Fibroblast of lung (primary cell): ENCODE measurements at regions not wholly inside any gene's neighbourhood (a gene's known extent, or its start where the extent isn't known, plus 50 kb on each side); places are given as distances from the start of the nearest gene placed in this dataset.

ENCODE experiments used
- DNase-seq, 2 donors: peaks; one replicate each; pipeline versions ENCODE4 v3.0.0 to v3.0.0-alpha.2; 2010; ENCODE audit warnings: low read depth in 2 of 2
- H2AFZ ChIP-seq: 2 replicates; pipeline ENCODE4 v1.5.1; 2012; ENCODE audit warnings: low read length, control low read depth, inconsistent platforms
- H3K27ac ChIP-seq: 2 replicates; pipeline ENCODE4 v1.5.1; 2011; ENCODE audit warnings: low read length, control low read depth; ENCODE audit not compliant: insufficient read depth
- H3K27me3 ChIP-seq: 2 replicates; pipeline ENCODE4 v1.5.1; 2011; ENCODE audit warnings: mild to moderate bottlenecking, low read length; ENCODE audit not compliant: control insufficient read depth, insufficient read depth
- H3K36me3 ChIP-seq: 2 replicates; pipeline ENCODE4 v1.5.1; 2011; ENCODE audit warnings: low read length; ENCODE audit not compliant: control insufficient read depth, insufficient read depth
- H3K4me1 ChIP-seq: 2 replicates; pipeline ENCODE4 v1.5.1; 2011; ENCODE audit warnings: low read length; ENCODE audit not compliant: control insufficient read depth, insufficient read depth; ENCODE audit errors: extremely low read depth
- H3K4me2 ChIP-seq: 2 replicates; pipeline ENCODE4 v1.5.1; 2011; ENCODE audit warnings: low read length, control low read depth; ENCODE audit not compliant: insufficient read depth; ENCODE audit errors: extremely low read depth
- H3K4me3 ChIP-seq, 4 experiments: fragments of 200-600 bp in 1 of 4; sonication (generic) in 1 of 4; replicated peaks in 1 of 4; 2 replicates each; pipeline ENCODE4 v1.5.1; 2011 to 2016; ENCODE audit warnings: low read length in 4 of 4, low read depth in 3 of 4, mild to moderate bottlenecking in 3 of 4, control low read depth in 2 of 4, inconsistent platforms in 1 of 4, mixed read lengths in 1 of 4; ENCODE audit not compliant: insufficient read depth in 1 of 4; ENCODE audit errors: control extremely low read depth in 1 of 4
- H3K79me2 ChIP-seq: 2 replicates; pipeline ENCODE4 v1.5.1; 2012; ENCODE audit warnings: mild to moderate bottlenecking, low read length, inconsistent platforms; ENCODE audit not compliant: control insufficient read depth, insufficient read depth
- H3K9ac ChIP-seq: 2 replicates; pipeline ENCODE4 v1.5.1; 2011; ENCODE audit warnings: mild to moderate bottlenecking, low read length, control low read depth; ENCODE audit not compliant: insufficient read depth
- H3K9me3 ChIP-seq: 2 replicates; pipeline ENCODE4 v1.5.1; 2012; ENCODE audit warnings: low read depth, low read length; ENCODE audit not compliant: control insufficient read depth, insufficient read depth
- H4K20me1 ChIP-seq: 2 replicates; pipeline ENCODE4 v1.5.1; 2011; ENCODE audit warnings: low read length; ENCODE audit not compliant: control insufficient read depth, insufficient read depth; ENCODE audit errors: extremely low read depth
- EZH2 ChIP-seq: IDR thresholded peaks from 2 replicates; pipeline ENCODE4 v1.5.1; 2012; ENCODE audit warnings: low read length, control low read depth, mild to moderate bottlenecking; ENCODE audit errors: missing control alignments
- TF ChIP-seq, protein P1 (sequence below), 2 donors: IDR thresholded peaks in 1 of 2; conservative IDR thresholded peaks in 1 of 2; 1 replicate in 1 of 2; 2 replicates in 1 of 2; pipeline ENCODE4 v1.5.1; 2011 to 2012; ENCODE audit warnings: low read length in 2 of 2, control low read depth in 1 of 2, inconsistent platforms in 1 of 2, low read depth in 1 of 2, mild to moderate bottlenecking in 1 of 2

DNA sequence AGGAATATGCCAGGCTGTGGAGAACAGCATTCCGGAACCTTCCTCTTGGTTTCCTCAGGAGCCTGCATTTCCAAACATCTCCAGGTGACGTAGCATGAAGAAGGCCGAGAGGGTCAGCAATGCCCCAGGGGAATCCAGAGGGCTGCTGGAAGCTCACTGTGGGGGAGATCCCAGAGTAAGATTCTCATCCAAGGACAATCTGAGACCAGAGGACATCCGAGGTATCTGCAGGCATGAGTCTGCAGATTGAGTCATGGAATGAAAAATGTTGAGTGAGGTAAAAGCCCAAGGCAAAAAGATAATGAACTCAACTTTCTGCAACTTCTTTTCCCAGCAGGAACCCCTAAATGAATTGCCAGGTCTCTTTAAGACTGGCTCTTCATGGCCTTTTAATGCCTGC, 73.5 kb downstream of the KIF4B start:
- Histone ChIP-seq H3K79me2 (no peaks in the 10 kb centered on the region), H4K20me1 (no peaks in the 10 kb centered on the region), H3K36me3 (no peaks in the 10 kb centered on the region), H3K27me3 (no peaks in the 10 kb centered on the region), H3K4me1 (no peaks in the 10 kb centered on the region), H3K27ac (no peak overlapping the region), H3K9ac (no peak overlapping the region), H3K4me2 (no peak overlapping the region), H3K4me3 (no peak overlapping the region), H2AFZ (no peak overlapping the region), H3K9me3 (no peaks in the 10 kb centered on the region)
- DNase-seq = peak in 1 of 2 donors; percentile 13
- TF ChIP-seq, protein P1, sequence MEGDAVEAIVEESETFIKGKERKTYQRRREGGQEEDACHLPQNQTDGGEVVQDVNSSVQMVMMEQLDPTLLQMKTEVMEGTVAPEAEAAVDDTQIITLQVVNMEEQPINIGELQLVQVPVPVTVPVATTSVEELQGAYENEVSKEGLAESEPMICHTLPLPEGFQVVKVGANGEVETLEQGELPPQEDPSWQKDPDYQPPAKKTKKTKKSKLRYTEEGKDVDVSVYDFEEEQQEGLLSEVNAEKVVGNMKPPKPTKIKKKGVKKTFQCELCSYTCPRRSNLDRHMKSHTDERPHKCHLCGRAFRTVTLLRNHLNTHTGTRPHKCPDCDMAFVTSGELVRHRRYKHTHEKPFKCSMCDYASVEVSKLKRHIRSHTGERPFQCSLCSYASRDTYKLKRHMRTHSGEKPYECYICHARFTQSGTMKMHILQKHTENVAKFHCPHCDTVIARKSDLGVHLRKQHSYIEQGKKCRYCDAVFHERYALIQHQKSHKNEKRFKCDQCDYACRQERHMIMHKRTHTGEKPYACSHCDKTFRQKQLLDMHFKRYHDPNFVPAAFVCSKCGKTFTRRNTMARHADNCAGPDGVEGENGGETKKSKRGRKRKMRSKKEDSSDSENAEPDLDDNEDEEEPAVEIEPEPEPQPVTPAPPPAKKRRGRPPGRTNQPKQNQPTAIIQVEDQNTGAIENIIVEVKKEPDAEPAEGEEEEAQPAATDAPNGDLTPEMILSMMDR (conservative IDR thresholded peaks at IDR 0.05 in 1 of 2, IDR thresholded peaks at IDR 0.05 in 1 of 2; ENCODE audit: low read depth in 1 of 2, low read length in 2 of 2) = no peak
- TF ChIP-seq EZH2 = no peak

DNA sequence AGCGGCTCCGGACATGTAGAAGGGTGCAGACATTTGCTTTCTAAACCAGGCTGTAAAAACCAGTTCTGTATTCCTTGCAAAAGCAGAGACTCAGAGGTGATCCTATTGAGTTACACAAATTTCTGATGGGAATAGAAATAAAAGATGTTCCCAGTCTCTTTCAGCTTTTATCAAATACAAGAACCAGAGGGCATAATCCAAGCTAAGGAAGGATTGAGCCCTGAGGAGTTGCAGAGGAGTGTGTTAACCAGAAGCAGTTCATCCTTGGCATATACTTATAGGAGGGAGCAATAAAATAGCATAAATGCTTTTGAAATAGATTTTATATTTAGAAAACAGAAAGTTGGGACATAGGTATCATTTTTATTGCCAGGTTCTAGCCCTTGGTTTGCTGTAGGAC, 75.3 kb downstream of the KIF4B start:
- H3K9me3 ChIP-seq = no peaks in the 10 kb centered on the region
- no peaks in the 10 kb centered on the region for H3K79me2 ChIP-seq
- H3K4me1 ChIP-seq = no peaks in the 10 kb centered on the region
- no peak overlapping the region for H3K4me2 ChIP-seq
- DNase-seq = no peak
- H2AFZ ChIP-seq = no peak overlapping the region
- no peaks in the 10 kb centered on the region for H4K20me1 ChIP-seq
- no peaks in the 10 kb centered on the region for H3K36me3 ChIP-seq
- TF ChIP-seq EZH2 = no peak
- TF ChIP-seq, protein P1 (conservative IDR thresholded peaks at IDR 0.05 in 1 of 2, IDR thresholded peaks at IDR 0.05 in 1 of 2; ENCODE audit: low read depth in 1 of 2, low read length in 2 of 2) = no peak
- no peak overlapping the region for H3K9ac ChIP-seq
- no peaks in the 10 kb centered on the region for H3K27me3 ChIP-seq
- no peak overlapping the region for H3K4me3 ChIP-seq
- no peak overlapping the region for H3K27ac ChIP-seq

DNA sequence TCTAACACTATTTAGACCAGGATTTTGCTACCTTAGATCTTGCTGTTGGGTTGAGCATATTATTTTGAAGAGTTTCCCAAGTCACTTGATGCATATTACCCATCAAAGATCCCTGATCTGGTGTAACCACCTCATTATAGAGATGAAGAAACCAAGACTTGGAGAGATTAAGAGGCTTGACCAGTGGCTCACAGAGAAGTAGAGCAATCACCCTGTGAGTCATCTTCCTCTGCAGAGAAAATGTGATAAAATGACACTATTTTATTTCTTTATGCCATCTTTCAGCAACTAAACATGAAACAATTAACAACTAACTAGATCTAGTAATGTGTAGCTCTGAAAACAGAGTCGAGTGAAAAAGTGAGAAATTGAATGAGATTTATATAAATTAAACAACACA, 76.1 kb downstream of the KIF4B start:
- TF ChIP-seq, protein P1 (conservative IDR thresholded peaks at IDR 0.05 in 1 of 2, IDR thresholded peaks at IDR 0.05 in 1 of 2; ENCODE audit: low read depth in 1 of 2, low read length in 2 of 2) = no peak
- no peak for TF ChIP-seq EZH2
- Histone ChIP-seq H3K4me3 (no peak overlapping the region), H3K4me2 (no peak overlapping the region), H2AFZ (no peak overlapping the region), H3K9me3 (no peaks in the 10 kb centered on the region), H3K27ac (no peak overlapping the region), H3K79me2 (no peaks in the 10 kb centered on the region), H3K27me3 (no peaks in the 10 kb centered on the region), H3K4me1 (no peaks in the 10 kb centered on the region), H3K36me3 (no peaks in the 10 kb centered on the region), H3K9ac (no peak overlapping the region), H4K20me1 (no peaks in the 10 kb centered on the region)
- DNase-seq = no peak
